GM19395 (cell line): ENCODE measurements at regions not wholly inside any gene's neighbourhood (a gene's known extent, or its start where the extent isn't known, plus 50 kb on each side); places are given as distances from the start of the nearest gene placed in this dataset.
"Not testable (repeated sequence)": the region's sequence is repeated elsewhere in the genome, so short reads cannot be mapped to it uniquely, and the experiment has no call there.

ENCODE experiments used
- ATAC-seq: cut with Tn5 transposase; IDR thresholded peaks from one replicate; pipeline ENCODE4 v1.9.1; 2021; ENCODE audit warnings: mild to moderate bottlenecking, moderate library complexity; ENCODE audit not compliant: unreplicated experiment

- ATAC-seq = not testable (repeated sequence)
Measured at GRCh38 chr2:156254637-156255067, 77.9 kb downstream of the NR4A2 start.

- no peak for ATAC-seq
Measured at GRCh38 chr2:156253765-156254164, 78.8 kb downstream of the NR4A2 start.

GRCh38 chr2:156242874-156243273 is 89.6 kb downstream of the NR4A2 start:
- ATAC-seq = no peak

- no peak for ATAC-seq
Measured at GRCh38 chr2:156237558-156237957, 95.0 kb downstream of the NR4A2 start.

GRCh38 chr2:156229724-156230362 is 102.7 kb downstream of the NR4A2 start:
- no peak for ATAC-seq

GRCh38 chr2:156223328-156223727 is 109.2 kb downstream of the NR4A2 start:
- ATAC-seq = not testable (repeated sequence)

- ATAC-seq = no peak
Measured at GRCh38 chr2:156221703-156222102, 110.8 kb downstream of the NR4A2 start.

GRCh38 chr2:156219491-156220100 is 112.9 kb downstream of the NR4A2 start:
- no peak for ATAC-seq

- ATAC-seq = no peak
Measured at GRCh38 chr2:156215656-156216055, 116.9 kb downstream of the NR4A2 start.

GRCh38 chr2:156211318-156211717 is 121.2 kb downstream of the NR4A2 start:
- ATAC-seq = no peak

- ATAC-seq = no peak
Measured at GRCh38 chr2:156206355-156206754, 126.2 kb downstream of the NR4A2 start.

- no peak for ATAC-seq
Measured at GRCh38 chr2:156199588-156199987, 132.9 kb downstream of the NR4A2 start.

- no peak for ATAC-seq
Measured at GRCh38 chr2:156196031-156196430, 136.5 kb downstream of the NR4A2 start.

GRCh38 chr2:156192468-156192867 is 140.1 kb downstream of the NR4A2 start:
- no peak for ATAC-seq

- ATAC-seq = no peak
Measured at GRCh38 chr2:156191527-156191926, 141.0 kb downstream of the NR4A2 start.

- ATAC-seq = no peak
Measured at GRCh38 chr2:156190517-156190916, 142.0 kb downstream of the NR4A2 start.

GRCh38 chr2:156189584-156189983 is 142.9 kb downstream of the NR4A2 start:
- no peak for ATAC-seq

- no peak for ATAC-seq
Measured at GRCh38 chr2:156189143-156189542, 143.4 kb downstream of the NR4A2 start.

GRCh38 chr2:156182132-156182531 is 150.4 kb downstream of the NR4A2 start:
- no peak for ATAC-seq

- no peak for ATAC-seq
Measured at GRCh38 chr2:156181208-156181607, 151.3 kb downstream of the NR4A2 start.

GRCh38 chr2:156177654-156178053 is 154.9 kb downstream of the NR4A2 start:
- ATAC-seq = no peak

GRCh38 chr2:156175946-156176345 is 156.6 kb downstream of the NR4A2 start:
- no peak for ATAC-seq

- no peak for ATAC-seq
Measured at GRCh38 chr2:156170929-156171328, 161.6 kb downstream of the NR4A2 start.
